AG04449 (cell line): ENCODE measurements at regions not wholly inside any gene's neighbourhood (a gene's known extent, or its start where the extent isn't known, plus 50 kb on each side); places are given as distances from the start of the nearest gene placed in this dataset.

Source experiments
- CTCF ChIA-PET: fragments of 350-600 bp; formaldehyde crosslinking; extraction: SDS; loops from one replicate; lab custom pipeline; 2021; ENCODE audit warnings: antibody characterized with exemption; lab: Yijun Ruan, JAX
- POLR2A ChIA-PET: fragments of 400-600, 350-600 bp; formaldehyde crosslinking; extraction: SDS; loops from one replicate; lab custom pipeline; 2020; ENCODE audit warnings: antibody characterized with exemption, inconsistent platforms; lab: Yijun Ruan, JAX
- DNase-seq: peaks from one replicate; pipeline ENCODE4 v3.0.0-alpha.2; 2010; ENCODE audit warnings: low read depth, low spot score
- H3K4me3 ChIP-seq: 2 replicates; pipeline ENCODE4 v1.5.1; 2011; ENCODE audit warnings: low read depth, mild to moderate bottlenecking, control low read depth, low read length
- TF ChIP-seq, protein P1 (sequence below): IDR thresholded peaks from one replicate; pipeline ENCODE4 v1.5.1; 2011; ENCODE audit warnings: mild to moderate bottlenecking, moderate library complexity, low read length, control low read depth, inconsistent platforms; ENCODE audit not compliant: insufficient read depth; ENCODE audit errors: missing control alignments

DNA sequence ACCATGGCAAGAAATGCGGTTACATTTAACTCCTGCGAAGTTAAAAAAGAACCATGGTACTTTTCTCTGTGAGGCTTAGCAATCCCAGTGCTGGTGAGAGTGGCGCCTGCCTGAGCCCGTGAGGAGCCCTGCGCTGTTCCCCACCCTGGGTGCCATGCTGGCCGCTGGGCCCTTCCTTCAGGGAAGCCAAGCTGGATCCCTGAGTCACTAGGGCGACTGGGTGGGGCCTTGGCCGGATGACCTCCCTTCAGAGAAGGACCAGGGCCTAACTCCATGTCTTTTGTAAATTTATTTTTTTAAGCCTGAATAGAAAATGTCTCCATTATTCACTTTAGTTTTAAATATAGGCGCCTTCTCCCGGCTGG lies 209.1 kb downstream of the ERMARD start:
- POLR2A ChIA-PET: no interaction called here
- TF ChIP-seq, protein P1, sequence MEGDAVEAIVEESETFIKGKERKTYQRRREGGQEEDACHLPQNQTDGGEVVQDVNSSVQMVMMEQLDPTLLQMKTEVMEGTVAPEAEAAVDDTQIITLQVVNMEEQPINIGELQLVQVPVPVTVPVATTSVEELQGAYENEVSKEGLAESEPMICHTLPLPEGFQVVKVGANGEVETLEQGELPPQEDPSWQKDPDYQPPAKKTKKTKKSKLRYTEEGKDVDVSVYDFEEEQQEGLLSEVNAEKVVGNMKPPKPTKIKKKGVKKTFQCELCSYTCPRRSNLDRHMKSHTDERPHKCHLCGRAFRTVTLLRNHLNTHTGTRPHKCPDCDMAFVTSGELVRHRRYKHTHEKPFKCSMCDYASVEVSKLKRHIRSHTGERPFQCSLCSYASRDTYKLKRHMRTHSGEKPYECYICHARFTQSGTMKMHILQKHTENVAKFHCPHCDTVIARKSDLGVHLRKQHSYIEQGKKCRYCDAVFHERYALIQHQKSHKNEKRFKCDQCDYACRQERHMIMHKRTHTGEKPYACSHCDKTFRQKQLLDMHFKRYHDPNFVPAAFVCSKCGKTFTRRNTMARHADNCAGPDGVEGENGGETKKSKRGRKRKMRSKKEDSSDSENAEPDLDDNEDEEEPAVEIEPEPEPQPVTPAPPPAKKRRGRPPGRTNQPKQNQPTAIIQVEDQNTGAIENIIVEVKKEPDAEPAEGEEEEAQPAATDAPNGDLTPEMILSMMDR: no peak
- no peak for DNase-seq
- CTCF ChIA-PET: no interaction called here
- H3K4me3 ChIP-seq: no peak overlapping the region

DNA sequence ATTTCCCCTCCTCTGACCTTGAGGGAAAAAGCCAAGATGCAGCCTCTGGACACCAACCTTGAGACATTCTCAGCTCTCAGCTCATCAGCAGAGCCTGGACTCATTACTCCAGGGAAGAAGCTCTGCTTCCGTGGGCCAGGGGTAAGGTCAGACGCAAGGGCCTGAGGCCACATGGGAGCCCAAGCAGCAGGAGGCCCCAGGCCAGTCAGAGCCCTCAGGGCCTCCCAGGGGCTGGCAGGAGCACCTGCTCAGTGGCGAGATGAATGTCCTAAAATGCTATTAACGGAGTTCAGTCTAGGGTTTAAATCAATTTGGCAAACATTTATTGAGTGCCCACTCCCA lies 208.6 kb downstream of the ERMARD start:
- ChIA-PET CTCF (no interaction called here), POLR2A (no interaction called here)
- no peak overlapping the region for H3K4me3 ChIP-seq
- TF ChIP-seq, protein P1: no peak
- no peak for DNase-seq

DNA sequence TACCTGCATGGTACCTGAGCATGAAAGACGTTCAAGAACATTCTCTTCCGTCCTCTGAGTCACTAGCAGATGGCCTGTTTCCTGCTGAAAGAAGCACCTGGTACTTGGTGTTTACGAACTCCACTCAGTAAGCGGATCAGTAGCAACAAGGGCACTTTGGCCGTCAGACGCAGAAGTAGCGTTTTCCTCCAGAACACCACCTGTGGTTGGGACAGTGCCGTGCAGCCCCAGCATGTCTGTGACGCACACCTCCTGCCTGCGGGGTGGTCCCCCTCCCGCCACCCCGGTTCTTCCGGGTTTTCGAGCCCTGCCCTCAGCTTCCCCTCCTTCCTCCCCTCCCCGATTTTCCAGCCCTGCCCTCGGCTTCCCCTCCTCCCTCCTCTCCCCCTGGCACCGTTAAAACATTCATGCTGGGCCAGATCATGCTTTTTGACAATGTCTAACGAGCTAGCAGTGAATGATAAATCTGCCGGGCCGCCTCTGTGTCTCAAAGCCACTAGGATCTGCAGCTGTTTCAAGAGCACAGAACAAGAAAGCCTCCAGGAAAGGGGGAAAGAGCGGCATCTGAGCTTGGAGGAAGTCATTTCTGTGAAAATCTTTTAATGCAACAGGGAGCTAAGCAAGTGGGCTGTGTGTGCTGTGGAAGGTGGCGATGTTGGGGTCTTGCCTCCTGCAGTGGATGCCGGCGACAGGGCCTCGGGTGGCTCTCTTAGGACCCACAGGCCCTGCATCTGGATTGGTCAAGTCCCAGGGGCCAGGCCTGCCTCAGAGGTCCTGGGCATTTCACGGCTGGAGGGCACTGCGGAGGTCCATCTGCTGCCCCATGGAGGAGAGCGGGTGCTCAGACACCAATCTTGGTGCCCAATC lies 207.9 kb downstream of the ERMARD start:
- no peak for DNase-seq
- H3K4me3 ChIP-seq: no peak overlapping the region
- TF ChIP-seq, protein P1: no peak
- ChIA-PET POLR2A (no interaction called here), CTCF (no interaction called here)

DNA sequence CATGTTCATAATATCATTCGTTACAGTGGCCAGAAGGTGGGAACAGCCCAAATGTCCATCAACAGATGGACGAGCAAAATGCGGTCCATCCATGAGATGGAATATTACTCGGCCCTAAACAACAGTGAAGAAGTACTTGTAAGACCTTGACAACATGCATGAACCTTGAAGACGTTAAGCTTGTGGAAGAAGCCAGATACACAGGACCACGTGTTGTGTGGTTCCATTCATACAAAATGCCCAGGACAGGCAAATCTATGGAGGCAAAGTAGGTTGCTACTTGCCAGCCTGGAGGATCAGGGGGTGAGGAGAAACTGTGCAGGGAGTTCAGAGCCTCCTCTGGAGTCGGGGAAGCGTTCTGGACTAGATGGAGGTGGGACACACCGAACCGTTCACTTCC lies 207.1 kb downstream of the ERMARD start:
- no peak for DNase-seq
- POLR2A ChIA-PET: no interaction called here
- TF ChIP-seq, protein P1: no peak
- CTCF ChIA-PET: no interaction called here
- H3K4me3 ChIP-seq: no peak overlapping the region

DNA sequence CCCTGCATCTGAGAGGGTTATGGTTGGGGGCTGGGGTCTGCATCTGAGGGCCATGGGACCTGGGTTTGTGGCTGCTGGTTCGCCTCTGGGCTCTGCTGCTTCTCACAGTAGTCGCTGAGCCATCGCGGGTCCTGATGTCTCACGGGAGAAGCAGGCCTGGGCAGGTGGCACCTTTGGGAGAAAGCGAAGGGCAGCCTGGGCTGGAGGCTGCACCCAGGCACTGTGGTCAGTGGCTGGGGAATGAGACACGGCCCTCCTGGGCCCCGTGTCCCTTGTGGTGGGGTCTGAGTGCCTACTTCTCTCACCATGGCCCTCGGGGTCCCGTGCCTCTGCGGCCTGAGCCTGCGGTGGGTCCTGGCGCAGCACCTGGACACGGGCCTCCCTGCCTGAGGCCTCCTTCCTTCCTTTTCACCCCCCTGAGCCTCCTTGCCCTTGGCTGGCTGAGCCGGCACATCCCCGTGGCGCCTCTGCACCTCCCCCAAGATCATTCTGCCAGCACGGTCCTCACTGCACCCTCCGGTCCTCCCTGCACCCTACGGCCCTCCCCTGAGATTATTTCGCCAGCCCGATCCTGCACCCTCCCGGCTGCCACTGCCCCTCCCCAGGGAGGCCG lies 206.0 kb downstream of the ERMARD start:
- POLR2A ChIA-PET: no interaction called here
- TF ChIP-seq, protein P1: no peak
- H3K4me3 ChIP-seq: no peak overlapping the region
- no peak for DNase-seq
- CTCF ChIA-PET: no interaction called here

DNA sequence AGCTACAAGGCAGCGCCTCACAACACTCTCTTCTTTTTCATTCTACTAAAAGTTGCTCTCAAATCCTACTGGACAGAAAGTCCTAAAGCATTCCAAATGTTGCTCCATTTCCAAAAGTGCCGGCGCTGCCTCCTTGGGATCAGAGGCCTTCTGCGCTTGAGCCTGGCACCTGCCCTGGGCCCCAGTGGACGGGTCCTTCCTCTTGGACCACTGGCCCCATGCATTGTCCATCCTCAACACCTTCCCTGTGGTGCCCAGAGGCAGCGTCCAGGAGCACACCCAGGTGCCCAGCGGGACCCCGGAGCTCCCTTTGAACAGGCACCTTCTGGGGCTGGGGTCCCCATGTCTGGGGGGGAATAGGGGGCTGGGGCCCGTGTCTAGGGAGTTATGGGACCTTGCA lies 205.2 kb downstream of the ERMARD start:
- no peak overlapping the region for H3K4me3 ChIP-seq
- CTCF ChIA-PET: no interaction called here
- POLR2A ChIA-PET: no interaction called here
- TF ChIP-seq, protein P1: no peak
- no peak for DNase-seq
